DMS53 treated with DMSO at 0.1 percent for 48 hours (cell line): ENCODE measurements at regions not wholly inside any gene's neighbourhood (a gene's known extent, or its start where the extent isn't known, plus 50 kb on each side); places are given as distances from the start of the nearest gene placed in this dataset.

Experiments used
- DNase-seq: peaks from one replicate; lab custom pipeline; 2025; ENCODE audit not compliant: unreplicated experiment; lab: John Stamatoyannopoulos, UW

DNA sequence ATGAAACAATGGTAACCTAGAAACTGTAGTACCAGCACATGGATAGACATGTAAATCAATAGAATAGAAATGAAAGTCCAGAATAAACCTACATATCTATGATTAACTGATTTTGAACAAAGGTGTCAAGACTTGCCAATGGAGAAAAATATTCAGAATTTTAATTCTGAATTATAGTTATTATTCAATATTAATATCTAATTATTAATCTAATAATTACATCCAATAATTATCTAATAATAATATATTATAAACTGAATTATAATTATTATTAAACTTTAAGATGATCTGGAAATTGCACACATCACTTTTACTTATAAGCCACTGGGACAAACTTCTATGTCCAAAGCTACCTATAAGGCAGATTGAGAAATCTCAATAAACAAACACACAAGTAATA is 1365.2 kb upstream of the ADGRL3 start:
- no peak for DNase-seq

DNA sequence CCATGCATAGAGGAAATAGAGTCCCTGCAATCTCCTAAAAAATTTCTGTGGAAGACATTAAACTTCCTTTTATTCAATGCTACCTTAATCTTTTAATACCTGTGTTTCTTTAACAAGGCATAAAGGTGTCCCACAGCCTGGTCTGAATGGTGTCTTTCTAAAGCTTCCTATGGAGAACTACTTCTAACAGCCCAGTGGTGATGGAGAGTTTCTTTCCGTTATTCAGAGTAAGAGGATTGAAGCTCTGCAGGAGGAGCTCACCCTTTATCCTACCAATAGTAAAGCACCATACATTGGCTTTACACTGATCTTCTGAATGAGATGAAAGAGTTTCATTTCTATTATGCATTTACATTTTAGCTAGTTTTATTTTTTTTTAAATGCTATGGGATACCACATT is 1362.4 kb upstream of the ADGRL3 start:
- DNase-seq = no peak

DNA sequence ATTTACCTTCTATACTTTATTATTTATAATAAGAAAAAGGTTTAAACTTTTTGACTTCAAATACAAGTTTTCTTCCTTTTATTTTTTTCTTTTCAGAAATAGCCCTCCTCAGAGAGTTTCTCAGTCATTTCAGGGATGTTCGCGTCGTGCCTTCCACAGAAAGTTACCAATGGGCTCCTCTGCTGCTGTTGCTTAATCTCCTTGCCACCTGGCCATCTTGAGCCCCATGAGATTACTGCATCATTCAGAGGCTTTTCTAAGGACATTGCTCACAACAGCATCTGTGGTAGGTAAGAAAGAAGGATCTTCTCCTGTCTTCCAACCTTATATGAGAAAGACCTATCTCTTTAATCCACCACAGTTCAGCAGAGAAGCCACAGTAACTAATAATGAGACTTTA is 1361.9 kb upstream of the ADGRL3 start:
- DNase-seq = no peak

DNA sequence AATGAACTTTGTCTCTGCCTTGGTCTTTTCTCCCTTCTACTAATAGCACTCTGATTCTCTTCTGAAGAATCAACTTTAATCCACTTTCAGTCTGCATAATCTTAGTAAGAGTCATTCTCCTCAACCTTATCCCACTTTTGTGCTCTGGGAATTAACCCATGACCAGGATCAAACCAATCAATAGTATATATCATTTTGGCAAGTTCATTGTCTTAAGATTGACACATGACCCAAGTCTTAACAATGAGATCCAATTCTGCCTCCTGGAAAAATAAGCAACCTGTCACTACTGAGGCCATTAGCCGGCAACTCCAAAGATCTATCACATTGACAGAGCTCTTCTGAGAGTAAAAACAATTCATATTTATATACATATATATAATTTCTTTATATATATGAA is 1358.4 kb upstream of the ADGRL3 start:
- no peak for DNase-seq

DNA sequence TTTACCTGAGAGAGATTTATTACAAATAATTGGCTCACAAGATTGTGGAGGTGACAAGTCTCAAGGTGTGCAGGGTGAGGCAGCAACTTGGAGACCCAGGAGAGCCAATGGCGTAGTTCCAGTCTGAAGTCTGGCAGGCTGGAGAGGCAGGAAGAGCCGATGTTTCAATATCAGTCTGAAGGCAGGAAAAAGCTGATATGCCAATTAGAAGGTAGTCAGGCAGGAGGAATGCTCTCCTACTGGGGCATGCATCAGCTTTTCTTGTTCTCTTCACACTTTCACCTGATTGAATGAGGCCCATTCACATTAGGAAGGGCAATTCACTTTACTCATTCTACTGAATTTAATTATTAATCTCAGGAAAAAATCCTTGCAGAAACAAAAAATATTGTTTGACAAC is 1351.7 kb upstream of the ADGRL3 start:
- DNase-seq = no peak

DNA sequence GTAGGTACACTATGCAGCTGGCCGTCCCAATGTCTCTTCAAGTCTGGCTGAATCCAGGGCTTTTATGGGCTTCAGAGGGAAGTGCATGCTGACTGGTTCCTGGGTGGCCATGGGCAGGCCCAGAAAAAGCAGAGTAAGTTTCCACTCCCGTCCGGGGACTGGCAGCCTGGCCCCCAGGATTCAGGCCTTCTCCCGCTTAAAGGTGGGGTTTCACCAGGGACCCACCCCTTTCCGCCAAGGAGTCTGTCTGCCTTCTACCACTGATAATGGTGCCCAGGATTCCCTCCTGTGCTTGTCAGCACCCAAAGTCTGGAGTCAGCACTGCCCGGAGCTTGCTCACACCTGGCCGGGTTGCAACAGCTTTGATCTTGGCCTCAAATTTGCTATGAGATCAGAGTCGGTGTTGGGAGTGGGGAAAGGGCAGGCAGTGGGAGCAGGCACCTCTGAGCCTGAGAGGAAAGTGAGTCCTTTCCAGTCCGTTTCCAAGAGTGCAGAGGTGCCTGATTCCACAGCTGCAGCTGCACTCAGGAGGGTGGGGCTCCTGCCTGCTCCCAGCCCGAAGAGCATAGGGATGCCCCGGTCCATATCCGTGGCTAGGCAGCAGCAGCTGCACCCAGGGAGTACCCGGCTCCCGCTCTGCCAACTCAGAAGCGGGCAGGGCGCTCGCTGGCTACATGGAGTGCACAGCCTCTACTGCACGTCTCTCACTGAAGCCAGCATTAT is 1344.3 kb upstream of the ADGRL3 start:
- no peak for DNase-seq

DNA sequence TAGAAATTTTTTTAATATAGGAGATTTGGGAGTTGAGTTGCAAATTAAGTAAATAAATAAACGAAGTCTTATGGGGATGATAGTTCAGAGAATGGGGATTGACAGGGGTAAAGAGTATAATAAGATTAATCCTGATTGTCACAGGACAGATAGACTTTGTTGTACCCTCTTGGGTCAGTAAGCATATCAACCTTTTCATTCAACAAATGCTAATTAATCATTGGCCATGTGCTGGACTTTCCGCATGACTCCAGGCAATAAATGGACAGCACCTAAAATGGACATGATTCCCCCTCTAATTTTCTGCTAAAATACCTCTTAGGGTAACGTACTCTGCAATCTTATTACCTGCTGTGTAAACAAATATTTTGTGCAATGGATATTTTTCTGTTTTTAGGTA is 1331.1 kb upstream of the ADGRL3 start:
- DNase-seq = no peak

DNA sequence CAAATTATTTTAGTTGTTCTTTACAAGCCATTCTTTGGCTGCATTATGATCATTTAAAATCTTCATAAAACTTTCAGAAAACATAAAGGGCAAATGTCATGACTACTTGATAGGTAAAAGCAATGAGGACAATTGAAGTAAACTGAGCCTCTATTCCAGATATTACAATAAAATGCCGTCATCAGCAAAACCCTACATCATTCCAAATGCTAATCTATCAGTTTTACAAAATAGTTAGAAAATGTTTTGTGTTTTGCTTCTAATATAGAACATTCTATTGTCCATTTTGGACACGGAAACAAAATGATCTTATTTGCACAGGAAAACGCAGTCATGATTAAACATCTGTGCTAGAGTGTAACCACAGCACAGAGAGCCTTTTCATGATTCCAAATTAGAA is 1330.6 kb upstream of the ADGRL3 start:
- no peak for DNase-seq

DNA sequence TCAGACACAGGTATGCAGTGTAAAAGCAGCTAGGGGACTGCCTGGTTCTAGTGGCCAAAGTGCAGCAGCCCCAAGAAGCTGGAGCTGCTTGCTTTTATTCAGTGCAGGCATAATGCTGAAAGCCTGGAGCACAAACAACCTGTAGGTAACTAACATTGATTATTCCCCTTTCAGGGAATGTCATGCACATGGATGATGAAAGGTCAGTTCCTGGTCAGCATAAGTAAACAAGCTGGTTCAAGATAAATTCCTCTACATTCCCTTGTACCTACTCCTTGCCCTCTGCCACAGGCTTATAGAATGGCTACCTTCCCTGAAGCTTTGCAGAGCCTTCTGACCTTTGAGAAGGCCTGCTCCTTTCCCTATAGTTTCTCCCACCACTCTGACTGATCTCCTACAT is 1318.5 kb upstream of the ADGRL3 start:
- DNase-seq = no peak

DNA sequence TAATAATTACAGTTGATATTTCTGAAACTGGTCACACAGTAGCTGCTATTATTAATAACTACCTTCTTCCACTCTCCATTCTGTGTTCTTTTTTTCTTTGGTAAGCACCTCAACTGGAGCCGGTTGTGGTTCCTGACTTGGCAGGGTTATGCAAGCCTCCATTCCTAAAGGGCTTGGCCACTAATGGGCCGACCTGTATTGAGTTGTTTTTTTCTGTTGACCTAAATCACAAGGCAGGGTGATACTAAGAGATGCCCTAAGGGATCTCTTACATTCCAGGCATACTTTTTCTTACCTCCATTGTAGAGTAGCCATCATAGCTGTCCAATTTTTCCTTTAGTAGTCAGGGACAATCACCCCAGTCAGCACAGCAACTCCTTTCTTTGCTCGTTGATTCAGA is 1295.8 kb upstream of the ADGRL3 start:
- no peak for DNase-seq

DNA sequence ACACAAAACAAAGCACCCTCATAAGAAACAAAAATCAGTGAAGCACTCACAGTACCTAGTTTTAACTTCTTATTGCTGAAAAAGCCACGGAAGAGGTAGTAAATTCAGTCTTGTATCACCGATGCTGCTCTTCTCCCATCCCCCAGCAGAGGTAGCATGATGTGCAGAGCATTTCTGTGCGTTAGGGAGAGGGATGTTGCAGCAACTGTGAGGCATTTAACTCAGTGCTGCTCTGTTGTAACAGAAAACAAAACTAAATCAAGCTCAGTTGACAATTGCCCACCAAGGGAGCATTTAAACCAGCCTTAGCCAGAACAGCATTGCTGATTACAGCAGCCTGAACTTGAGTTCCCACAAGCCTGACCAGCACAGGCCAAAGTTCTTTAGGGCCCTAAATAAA is 1279.7 kb upstream of the ADGRL3 start:
- no peak for DNase-seq

DNA sequence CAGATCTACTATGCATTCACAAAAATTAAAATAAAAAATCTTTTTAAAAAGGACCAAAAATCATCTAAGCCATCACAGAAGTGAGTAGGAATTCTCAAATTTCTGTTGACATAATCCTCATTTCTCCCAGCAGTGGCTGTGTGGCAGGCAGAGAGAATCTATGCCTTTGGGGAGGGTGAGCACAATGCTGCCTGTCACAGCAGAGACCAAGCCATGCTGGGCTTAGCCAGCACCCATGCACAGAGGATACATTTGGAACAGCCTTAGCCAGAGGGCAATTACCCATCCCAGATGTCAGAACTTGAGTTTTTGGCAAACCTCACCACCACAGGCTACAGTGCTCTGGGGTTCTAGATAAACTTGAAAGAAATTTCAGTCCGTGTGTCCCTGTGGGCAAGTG is 1274.8 kb upstream of the ADGRL3 start:
- no peak for DNase-seq

DNA sequence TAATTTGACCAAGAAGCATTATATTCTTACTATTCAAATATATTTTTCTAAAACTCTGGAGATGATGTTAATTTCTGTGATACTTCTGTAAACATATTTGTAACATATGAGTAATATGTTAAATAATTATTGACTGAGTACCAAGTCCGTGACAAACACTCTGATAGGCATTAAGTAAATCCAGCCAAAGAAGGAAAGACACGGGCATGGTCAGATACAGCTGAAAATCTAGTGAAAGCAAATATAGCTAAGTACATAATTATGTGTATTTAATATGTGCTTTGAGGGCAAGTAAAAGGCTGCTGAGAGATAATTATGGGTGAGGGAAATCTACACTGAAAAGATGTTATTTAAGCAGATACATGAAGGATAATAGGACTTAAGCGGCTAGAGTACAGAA is 1263.6 kb upstream of the ADGRL3 start:
- DNase-seq = peak; percentile 17

DNA sequence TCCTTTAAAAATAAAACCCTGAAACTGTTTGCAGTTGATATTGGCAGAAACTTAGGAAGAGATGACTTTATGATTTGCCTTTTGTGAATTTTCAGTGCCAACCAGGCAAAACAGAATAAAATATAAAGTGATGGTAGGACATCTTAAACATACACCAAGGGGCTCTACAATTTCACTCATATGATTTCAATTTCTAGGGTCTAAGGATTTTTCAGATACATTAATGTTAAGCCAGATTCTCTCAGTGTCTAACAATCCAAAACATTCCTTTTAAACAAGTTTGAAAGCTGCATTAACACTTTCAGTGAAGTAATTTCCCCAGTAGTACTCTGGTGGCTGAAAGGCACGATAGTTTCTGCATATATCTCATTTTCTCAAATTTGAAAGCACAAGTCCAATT is 1262.0 kb upstream of the ADGRL3 start:
- DNase-seq = no peak

DNA sequence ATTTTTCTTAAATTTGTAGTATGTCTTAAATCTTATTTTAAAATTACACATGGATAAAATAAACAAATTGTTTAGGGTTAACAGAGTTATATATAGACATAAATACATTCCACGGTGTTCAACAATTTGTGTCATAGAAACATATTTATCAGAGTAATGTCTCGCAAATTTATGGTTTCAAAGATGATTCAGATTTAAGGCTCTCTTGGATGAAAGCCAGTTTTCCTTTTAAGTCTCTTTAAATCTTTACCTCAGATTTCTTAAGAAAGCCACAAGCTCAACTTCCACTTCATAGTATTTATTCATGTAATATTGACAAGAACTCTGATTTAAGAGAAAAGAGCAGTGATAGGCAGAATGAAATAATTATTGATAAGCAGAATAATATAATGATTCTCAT is 1254.8 kb upstream of the ADGRL3 start:
- DNase-seq = no peak

DNA sequence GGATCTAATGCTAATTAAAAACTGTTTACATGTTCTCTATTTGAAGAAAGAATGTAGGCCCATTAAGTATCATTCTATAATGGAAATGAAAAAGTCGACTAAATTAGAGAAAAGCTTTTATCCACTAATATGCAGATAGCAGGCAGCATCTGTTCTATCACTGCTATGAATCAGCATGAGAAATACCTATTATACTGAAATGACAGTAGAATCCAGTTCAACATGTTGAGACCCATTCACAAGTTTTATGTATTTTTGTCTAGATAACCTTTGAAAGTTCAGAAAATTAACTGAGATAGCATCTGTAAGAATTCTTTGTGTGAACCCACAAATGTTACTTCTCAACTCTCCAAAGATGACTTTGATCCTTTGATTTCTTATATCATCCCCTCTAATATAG is 1254.4 kb upstream of the ADGRL3 start:
- DNase-seq = no peak

DNA sequence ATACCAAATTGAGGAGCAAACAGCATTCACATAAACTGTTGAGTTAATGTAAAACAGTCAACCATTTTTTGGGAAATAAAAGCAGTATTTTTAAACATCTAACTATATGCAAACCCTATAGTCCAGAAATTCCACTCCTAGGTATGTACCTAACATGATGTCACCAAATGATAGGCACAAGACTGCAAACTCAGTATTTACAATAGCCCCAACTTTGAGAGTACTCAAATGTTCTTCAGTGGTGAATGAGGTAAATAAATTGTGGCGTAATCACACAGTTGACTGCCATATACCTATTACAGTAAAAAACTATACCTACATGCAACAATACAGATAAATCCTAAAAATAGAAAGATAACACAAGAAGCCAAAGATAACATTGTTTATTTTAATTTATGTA is 1243.8 kb upstream of the ADGRL3 start:
- DNase-seq = peak; percentile 63

DNA sequence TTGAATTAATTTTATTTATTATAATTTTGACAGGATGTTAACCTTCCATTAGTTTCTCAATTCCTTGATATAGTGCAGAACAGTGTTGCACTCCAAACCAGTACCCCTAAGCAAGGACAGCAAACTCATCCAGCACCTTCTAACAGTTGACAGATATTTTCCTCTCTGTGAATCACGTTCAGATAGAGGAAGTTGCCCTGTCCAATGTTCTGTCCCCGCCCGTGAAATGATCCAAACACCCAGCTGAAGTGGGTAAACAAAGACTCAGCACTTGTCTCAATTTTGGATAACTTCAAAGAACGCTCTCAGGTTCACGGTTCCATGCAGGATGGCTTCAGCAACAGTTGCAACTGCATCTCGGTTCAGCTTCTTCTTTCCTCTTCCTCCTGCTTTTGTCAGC is 1240.0 kb upstream of the ADGRL3 start:
- no peak for DNase-seq

DNA sequence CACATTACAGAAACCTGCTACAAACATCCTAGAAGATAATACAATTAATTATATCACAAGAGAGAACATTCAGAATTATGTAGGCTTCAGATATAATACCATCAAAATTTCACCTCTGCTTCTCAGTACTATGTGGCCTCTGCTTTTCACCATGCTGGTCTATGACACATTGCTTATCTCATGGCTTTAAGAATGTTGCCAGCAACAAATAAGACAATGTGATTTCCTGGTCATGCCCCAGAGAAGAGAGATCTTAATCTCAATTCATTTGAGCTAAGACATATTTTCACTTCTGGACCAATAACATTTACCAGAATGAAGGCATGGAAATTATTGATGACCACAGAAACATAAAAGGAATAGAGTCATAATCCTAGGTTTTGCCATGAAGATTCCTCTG is 1233.4 kb upstream of the ADGRL3 start:
- DNase-seq = no peak

DNA sequence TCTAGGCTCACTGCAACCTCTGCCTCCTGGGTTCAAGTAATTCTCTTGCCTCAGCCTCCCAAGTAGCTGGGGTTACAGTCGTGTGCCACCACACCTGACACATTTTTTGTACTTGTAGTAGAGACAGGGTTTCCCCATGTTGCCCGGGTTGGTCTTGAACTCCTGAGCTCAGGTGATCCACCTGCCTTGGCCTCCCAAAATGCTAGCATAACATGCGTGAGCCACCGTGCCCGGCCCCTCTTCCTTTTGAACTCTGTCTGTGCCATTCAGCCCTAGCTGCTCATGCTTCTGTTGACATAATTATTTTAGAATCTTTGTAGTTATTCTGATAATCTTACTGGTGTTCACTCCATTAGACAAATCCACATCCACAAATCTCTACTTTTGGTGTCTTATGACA is 1231.3 kb upstream of the ADGRL3 start:
- no peak for DNase-seq

DNA sequence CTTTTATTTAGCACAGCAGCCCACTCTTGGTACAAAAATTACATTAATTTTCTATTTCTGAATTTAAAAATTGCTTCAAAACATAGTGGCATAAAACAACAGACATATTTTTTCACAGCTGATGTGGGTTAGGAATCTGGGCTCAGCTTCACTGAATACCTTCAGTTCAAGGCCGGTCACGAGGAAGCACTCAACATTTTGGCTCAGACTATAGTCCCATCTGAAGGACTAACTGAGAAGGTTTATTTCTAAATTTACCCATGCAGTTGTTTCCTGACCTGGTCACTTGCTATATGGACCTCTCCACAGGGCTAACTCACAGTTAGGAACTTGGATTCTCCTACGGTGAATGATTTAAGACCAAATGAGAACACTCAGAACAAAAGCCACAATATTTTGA is 1230.2 kb upstream of the ADGRL3 start:
- no peak for DNase-seq

DNA sequence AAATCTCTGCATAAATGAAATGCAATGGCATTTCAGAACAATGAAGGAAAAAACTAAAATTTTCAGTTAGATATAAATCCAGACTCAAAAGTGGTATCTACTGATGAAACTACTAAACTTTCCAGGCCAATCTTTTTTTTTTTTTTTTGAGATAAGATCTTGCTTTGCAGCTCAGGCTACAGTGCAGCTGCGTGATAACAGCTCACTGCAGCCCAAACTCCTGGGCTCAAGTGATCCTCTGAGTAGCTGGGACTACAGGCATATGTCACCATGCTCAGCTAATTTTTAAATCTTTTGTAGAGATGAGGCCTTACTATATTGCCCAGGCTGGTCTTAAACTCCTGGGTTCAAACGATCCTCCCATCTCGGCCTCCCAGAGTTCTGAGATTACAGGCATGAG is 1228.2 kb upstream of the ADGRL3 start:
- no peak for DNase-seq

DNA sequence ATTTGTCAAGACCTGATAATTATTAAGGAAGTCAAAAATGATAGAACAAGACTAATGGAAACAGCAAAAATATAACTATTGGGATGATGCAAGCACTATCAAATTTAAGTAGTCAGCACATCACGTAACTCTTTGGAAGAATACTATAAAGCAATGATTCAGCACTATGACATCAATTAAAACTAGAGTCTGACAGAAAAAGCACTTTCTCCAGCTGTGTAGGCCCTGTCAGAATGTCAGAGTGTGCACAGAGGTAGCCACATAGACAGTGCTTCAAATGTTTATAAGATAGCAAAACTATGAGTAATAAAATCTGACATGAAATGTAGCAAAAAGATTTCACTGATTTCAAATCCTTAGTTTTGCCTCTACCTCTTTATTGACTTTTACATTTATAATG is 1226.6 kb upstream of the ADGRL3 start:
- no peak for DNase-seq

DNA sequence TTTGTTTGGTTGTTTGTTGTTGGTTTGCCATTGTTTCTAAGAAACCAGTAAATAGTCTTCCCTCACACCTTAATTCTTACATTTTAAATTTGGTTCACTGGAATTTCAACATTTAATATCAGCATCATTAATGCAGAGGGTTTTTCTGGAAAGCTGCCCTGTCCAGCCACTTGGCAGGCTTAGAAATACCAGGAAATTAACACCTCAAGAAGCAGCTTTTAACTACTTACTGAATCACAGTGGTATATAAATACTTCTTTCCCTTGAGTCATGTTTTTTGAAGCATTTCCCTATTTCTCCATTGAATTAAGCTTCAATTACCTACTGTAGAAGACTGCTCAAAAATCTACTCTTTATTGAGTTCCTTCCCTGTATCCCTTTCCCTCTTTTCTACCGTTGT is 1221.1 kb upstream of the ADGRL3 start:
- no peak for DNase-seq
